ENCODE measurements at regions not wholly inside any gene's neighbourhood (a gene's known extent, or its start where the extent isn't known, plus 50 kb on each side); places are given as distances from the start of the nearest gene placed in this dataset.

DNA sequence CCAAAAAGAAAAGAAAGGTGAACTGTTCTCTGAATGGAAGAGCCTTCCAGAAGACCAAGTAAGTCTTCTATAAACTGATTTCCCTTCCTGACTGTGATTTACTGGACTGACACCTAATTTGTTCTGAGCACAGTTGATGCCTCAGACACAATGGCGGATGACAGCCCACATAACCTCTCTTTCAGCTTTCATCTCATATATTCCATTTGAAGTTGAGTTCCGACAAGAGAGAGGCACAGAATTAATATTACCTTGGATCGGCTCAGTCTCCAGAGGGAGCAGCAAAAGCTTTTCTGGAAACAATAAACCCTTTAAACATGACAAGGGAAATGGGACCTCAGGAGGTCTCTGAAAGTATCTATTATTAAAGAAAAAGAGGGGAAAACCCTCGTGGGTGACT, 638.7 kb upstream of the SETBP1 start:
- TF ChIP-seq, protein P1, sequence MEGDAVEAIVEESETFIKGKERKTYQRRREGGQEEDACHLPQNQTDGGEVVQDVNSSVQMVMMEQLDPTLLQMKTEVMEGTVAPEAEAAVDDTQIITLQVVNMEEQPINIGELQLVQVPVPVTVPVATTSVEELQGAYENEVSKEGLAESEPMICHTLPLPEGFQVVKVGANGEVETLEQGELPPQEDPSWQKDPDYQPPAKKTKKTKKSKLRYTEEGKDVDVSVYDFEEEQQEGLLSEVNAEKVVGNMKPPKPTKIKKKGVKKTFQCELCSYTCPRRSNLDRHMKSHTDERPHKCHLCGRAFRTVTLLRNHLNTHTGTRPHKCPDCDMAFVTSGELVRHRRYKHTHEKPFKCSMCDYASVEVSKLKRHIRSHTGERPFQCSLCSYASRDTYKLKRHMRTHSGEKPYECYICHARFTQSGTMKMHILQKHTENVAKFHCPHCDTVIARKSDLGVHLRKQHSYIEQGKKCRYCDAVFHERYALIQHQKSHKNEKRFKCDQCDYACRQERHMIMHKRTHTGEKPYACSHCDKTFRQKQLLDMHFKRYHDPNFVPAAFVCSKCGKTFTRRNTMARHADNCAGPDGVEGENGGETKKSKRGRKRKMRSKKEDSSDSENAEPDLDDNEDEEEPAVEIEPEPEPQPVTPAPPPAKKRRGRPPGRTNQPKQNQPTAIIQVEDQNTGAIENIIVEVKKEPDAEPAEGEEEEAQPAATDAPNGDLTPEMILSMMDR (IDR thresholded peaks at IDR 0.05; ENCODE audit: low read depth, low read length): no peak
- H3K4me3 ChIP-seq (ENCODE audit: low read depth, low read length): no peak overlapping the region

DNA sequence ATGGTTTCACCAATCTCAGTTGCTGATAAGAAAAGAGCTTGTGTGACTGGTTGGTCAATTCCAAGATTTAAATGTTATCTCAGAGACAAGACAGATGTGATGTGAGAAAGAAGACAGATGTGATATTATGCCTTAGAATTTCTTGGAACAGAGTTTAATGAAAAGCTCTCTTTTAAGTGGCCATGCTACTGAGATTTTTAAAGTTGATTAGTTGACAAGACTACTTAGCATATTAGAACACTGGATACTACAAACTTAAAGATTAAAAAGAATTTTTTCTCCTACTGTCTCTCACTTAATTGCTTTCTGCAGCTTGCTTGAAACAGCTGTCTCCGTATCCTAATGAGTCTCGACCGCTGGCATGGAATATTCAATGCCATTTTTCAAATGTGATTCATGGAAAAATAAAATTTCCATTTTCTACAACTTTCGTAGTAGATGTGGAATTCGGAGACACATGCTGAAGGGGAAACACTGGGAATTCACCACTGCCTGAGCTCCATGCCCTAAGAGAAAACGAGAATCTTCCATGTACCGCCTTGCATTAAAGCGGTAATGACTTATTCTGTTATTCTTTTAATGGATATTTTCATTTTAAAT, 634.2 kb upstream of the SETBP1 start:
- H3K4me3 ChIP-seq (ENCODE audit: low read depth, low read length): no peak overlapping the region
- TF ChIP-seq, protein P1 (IDR thresholded peaks at IDR 0.05; ENCODE audit: low read depth, low read length): no peak

DNA sequence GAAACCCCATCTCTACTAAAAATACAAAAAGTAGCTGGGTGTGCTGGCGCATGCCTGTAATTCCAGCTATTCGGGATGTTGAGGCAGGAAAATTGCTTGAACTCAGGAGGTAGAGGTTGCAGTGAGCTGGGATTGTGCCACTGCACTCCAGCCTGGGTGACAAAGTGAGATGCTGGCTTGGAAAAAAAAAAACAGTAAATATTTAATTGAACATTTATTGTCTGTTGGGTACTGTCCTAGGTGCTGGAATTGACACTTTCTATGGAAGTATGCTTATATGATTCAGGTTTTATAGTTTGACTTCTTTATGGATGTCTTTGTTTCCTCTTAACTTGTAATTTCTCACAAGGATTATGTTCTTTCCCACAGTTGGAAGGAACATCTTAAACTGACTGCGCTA, 633.1 kb upstream of the SETBP1 start:
- no peak overlapping the region for H3K4me3 ChIP-seq (ENCODE audit: low read depth, low read length)
- TF ChIP-seq, protein P1 (IDR thresholded peaks at IDR 0.05; ENCODE audit: low read depth, low read length): no peak

DNA sequence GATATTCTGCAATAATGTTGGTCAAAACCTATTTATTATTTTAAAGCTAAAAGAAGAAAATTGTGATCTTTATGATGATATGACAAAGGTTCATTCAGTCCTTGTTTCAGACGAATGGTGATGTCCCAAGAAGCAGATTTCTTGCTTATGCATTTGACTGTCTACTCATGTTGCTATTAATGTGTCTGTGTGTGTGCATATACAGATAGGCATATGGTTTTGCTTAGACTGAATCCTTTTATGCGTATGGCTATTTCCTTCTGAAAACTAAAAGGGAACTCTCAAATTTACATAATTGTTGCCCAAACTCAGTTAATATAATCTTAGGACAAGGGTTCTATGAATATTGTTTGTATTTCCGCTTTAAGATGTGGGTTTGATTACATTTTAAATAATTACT, 632.3 kb upstream of the SETBP1 start:
- no peak overlapping the region for H3K4me3 ChIP-seq (ENCODE audit: low read depth, low read length)
- TF ChIP-seq, protein P1 (IDR thresholded peaks at IDR 0.05; ENCODE audit: low read depth, low read length): no peak

DNA sequence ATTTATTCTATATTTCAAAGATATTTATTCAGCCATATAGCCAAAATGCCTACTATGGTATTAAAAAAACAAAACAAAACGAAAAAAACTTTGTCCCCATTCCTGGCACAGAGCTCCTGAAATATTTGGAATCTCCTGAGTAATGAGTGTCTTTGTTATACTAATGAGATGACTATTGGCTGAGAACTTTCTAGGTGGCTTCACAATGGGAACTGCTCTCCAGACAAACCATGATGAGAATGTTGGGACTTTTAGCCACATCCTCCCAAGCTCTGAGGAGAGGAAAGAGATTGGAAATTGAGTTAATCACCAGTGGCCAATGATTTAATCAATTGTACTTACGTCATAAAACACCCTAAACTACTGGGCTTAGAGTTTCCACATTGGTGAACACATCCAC, 631.8 kb upstream of the SETBP1 start:
- TF ChIP-seq, protein P1 (IDR thresholded peaks at IDR 0.05; ENCODE audit: low read depth, low read length): no peak
- no peak overlapping the region for H3K4me3 ChIP-seq (ENCODE audit: low read depth, low read length)

DNA sequence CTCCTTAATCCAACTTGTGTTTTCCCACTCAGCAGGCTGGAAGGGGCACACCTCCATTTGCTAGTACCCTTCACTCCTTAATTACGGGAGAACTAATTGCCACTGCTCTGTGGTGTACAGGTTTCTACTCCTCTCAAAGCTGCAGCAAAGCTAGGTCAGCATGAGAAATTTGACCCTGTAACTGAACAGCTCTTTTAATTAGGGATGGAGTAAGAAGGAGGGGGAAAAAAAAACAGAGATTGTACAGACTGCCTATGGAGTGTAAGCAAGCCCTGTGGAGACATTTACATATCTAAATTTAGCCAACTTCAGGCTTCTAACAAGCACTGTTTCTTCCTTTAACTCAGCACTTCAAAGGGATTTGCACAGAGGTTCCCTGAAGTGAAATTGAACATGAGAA, 629.7 kb upstream of the SETBP1 start:
- no peak overlapping the region for H3K4me3 ChIP-seq (ENCODE audit: low read depth, low read length)
- TF ChIP-seq, protein P1 (IDR thresholded peaks at IDR 0.05; ENCODE audit: low read depth, low read length): no peak

DNA sequence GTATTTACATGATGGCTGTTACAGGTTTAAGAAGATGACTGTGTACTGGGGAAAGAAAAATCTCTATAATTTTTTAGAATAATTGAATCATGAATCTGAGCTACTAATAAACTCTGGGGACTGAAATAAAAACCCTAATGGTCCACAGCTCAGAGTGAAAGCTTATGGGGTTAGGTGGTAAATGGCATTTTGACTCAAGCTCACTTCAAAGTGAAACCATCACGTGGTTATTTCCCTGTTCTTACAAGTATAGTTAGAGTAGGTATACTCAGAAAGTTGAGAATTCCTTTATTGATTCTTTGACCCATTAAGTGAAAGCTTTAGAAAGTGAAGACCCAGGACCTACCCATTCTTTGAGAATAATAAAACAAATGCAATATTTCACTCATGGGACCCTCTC, 626.2 kb upstream of the SETBP1 start:
- H3K4me3 ChIP-seq (ENCODE audit: low read depth, low read length): no peak overlapping the region
- TF ChIP-seq, protein P1 (IDR thresholded peaks at IDR 0.05; ENCODE audit: low read depth, low read length): no peak
